ENCODE measurements at regions not wholly inside any gene's neighbourhood (a gene's known extent, or its start where the extent isn't known, plus 50 kb on each side); places are given as distances from the start of the nearest gene placed in this dataset.

- Mint-ChIP-seq H3K36me3 (no peaks in the 10 kb centered on the region), H3K4me3 (no peak overlapping the region), H3K27me3 (ENCODE audit: low read depth in 3 of 3) (peaks cover 0 to 4% (median 2%) of the 10 kb centered on the region in 3 donors), H3K27ac (no peak overlapping the region), H3K9me3 (no peaks in the 10 kb centered on the region), H3K4me1 (peaks cover 0 to 5% of the 10 kb centered on the region in 2 donors)
- no peak for DNase-seq
Observed at GRCh38 chr11:112831969-112832766, 129.1 kb upstream of the NCAM1 start.

- Mint-ChIP-seq H3K4me3 (no peak overlapping the region), H3K9me3 (no peaks in the 10 kb centered on the region), H3K27me3 (ENCODE audit: low read depth in 3 of 3) (peaks cover 0 to 2% (median 2%) of the 10 kb centered on the region in 3 donors), H3K36me3 (no peaks in the 10 kb centered on the region), H3K27ac (no peak overlapping the region), H3K4me1 (peaks cover 7 to 20% of the 10 kb centered on the region in 2 donors)
- DNase-seq = no peak
Observed at GRCh38 chr11:112834277-112834755, 126.9 kb upstream of the NCAM1 start.

GRCh38 chr11:112835591-112836255 is 125.5 kb upstream of the NCAM1 start:
- Mint-ChIP-seq H3K9me3 (no peaks in the 10 kb centered on the region), H3K27ac (no peak overlapping the region), H3K4me1 (peaks cover 8 to 28% of the 10 kb centered on the region in 2 donors), H3K36me3 (no peaks in the 10 kb centered on the region), H3K4me3 (no peak overlapping the region), H3K27me3 (ENCODE audit: low read depth in 3 of 3) (peaks cover 0 to 6% (median 3%) of the 10 kb centered on the region in 3 donors)
- no peak for DNase-seq

GRCh38 chr11:112836256-112836602 is 125.0 kb upstream of the NCAM1 start:
- H3K4me1 Mint-ChIP-seq = peaks cover 12 to 33% of the 10 kb centered on the region in 2 donors
- H3K27me3 Mint-ChIP-seq (ENCODE audit: low read depth in 3 of 3) = peaks cover 0 to 6% (median 5%) of the 10 kb centered on the region in 3 donors
- no peaks in the 10 kb centered on the region for H3K9me3 Mint-ChIP-seq
- H3K4me3 Mint-ChIP-seq = no peak overlapping the region
- no peaks in the 10 kb centered on the region for H3K36me3 Mint-ChIP-seq
- no peak for DNase-seq
- H3K27ac Mint-ChIP-seq = no peak overlapping the region

GRCh38 chr11:112837162-112837826 is 123.9 kb upstream of the NCAM1 start:
- DNase-seq = peak; percentile 45 to 55 (median 51)
- peaks cover 2 to 7% (median 6%) of the 10 kb centered on the region in 3 donors for H3K27me3 Mint-ChIP-seq (ENCODE audit: low read depth in 3 of 3)
- no peak overlapping the region for H3K4me3 Mint-ChIP-seq
- peaks cover 21 to 43% of the 10 kb centered on the region in 2 donors for H3K4me1 Mint-ChIP-seq
- H3K27ac Mint-ChIP-seq = peak overlapping the region in 3 of 6 donors; percentile 11 to 73 (median 59)
- H3K36me3 Mint-ChIP-seq = no peaks in the 10 kb centered on the region
- H3K9me3 Mint-ChIP-seq = no peaks in the 10 kb centered on the region

GRCh38 chr11:112839051-112839450 is 122.2 kb upstream of the NCAM1 start:
- H3K36me3 Mint-ChIP-seq = no peaks in the 10 kb centered on the region
- no peaks in the 10 kb centered on the region for H3K9me3 Mint-ChIP-seq
- no peak for DNase-seq
- peaks cover 2 to 7% (median 6%) of the 10 kb centered on the region in 3 donors for H3K27me3 Mint-ChIP-seq (ENCODE audit: low read depth in 3 of 3)
- peaks cover 22 to 46% of the 10 kb centered on the region in 2 donors for H3K4me1 Mint-ChIP-seq
- no peak overlapping the region for H3K4me3 Mint-ChIP-seq
- peak overlapping the region in 1 of 6 donors; percentile 15 for H3K27ac Mint-ChIP-seq

GRCh38 chr11:112841729-112842128 is 119.5 kb upstream of the NCAM1 start:
- peaks cover 22 to 46% of the 10 kb centered on the region in 2 donors for H3K4me1 Mint-ChIP-seq
- no peaks in the 10 kb centered on the region for H3K9me3 Mint-ChIP-seq
- H3K36me3 Mint-ChIP-seq = no peaks in the 10 kb centered on the region
- peaks cover 4 to 7% (median 5%) of the 10 kb centered on the region in 3 donors for H3K27me3 Mint-ChIP-seq (ENCODE audit: low read depth in 3 of 3)
- DNase-seq = peak; percentile 5 to 17 (median 15)
- H3K27ac Mint-ChIP-seq = peak overlapping the region in 5 of 6 donors; percentile 13 to 76 (median 53)
- H3K4me3 Mint-ChIP-seq = peak overlapping the region in 4 of 5 donors; percentile 4 to 42 (median 18)

- no peak for DNase-seq
- Mint-ChIP-seq H3K9me3 (no peaks in the 10 kb centered on the region), H3K4me3 (peak overlapping the region in 2 of 5 donors; percentile 4 to 42), H3K27me3 (ENCODE audit: low read depth in 3 of 3) (peaks cover 4 to 7% (median 5%) of the 10 kb centered on the region in 3 donors), H3K36me3 (no peaks in the 10 kb centered on the region), H3K27ac (peak overlapping the region in 2 of 6 donors; percentile 53 to 76), H3K4me1 (peaks cover 22 to 42% of the 10 kb centered on the region in 2 donors)
Observed at GRCh38 chr11:112842151-112842550, 119.1 kb upstream of the NCAM1 start.

- DNase-seq = no peak
- H3K27ac Mint-ChIP-seq = no peak overlapping the region
- peaks cover 0 to 2% (median 0%) of the 10 kb centered on the region in 6 donors for H3K9me3 Mint-ChIP-seq
- H3K4me3 Mint-ChIP-seq = no peak overlapping the region
- H3K36me3 Mint-ChIP-seq = no peaks in the 10 kb centered on the region
- H3K27me3 Mint-ChIP-seq (ENCODE audit: low read depth in 3 of 3) = peaks cover 3 to 7% (median 5%) of the 10 kb centered on the region in 3 donors
- peaks cover 15 to 26% of the 10 kb centered on the region in 2 donors for H3K4me1 Mint-ChIP-seq
Observed at GRCh38 chr11:112844517-112844916, 116.7 kb upstream of the NCAM1 start.

GRCh38 chr11:112847568-112847967 is 113.7 kb upstream of the NCAM1 start:
- H3K27me3 Mint-ChIP-seq (ENCODE audit: low read depth in 3 of 3) = peaks cover 1 to 10% (median 9%) of the 10 kb centered on the region in 3 donors

GRCh38 chr11:112852143-112852866 is 108.9 kb upstream of the NCAM1 start:
- Mint-ChIP-seq H3K4me3 (no peak overlapping the region), H3K9me3 (peaks cover 0 to 2% (median 0%) of the 10 kb centered on the region in 6 donors), H3K36me3 (peaks cover 0 to 3% (median 0%) of the 10 kb centered on the region in 3 donors), H3K4me1 (peaks cover under 1 to 15% of the 10 kb centered on the region in 2 donors), H3K27me3 (ENCODE audit: low read depth in 3 of 3) (peaks cover 1 to 13% (median 10%) of the 10 kb centered on the region in 3 donors), H3K27ac (no peak overlapping the region)
- no peak for DNase-seq

More at GRCh38 chr11:112847568-112847967, 113.7 kb upstream of the NCAM1 start:
- Mint-ChIP-seq H3K36me3 (no peaks in the 10 kb centered on the region), H3K27ac (no peak overlapping the region), H3K4me3 (no peak overlapping the region), H3K4me1 (peaks cover 0 to under 1% of the 10 kb centered on the region in 2 donors), H3K9me3 (peaks cover 0 to 2% (median 0%) of the 10 kb centered on the region in 6 donors)
- no peak for DNase-seq

- Mint-ChIP-seq H3K4me3 (no peak overlapping the region), H3K4me1 (peaks cover 2 to 19% of the 10 kb centered on the region in 2 donors), H3K27me3 (ENCODE audit: low read depth in 3 of 3) (peaks cover 1 to 14% (median 10%) of the 10 kb centered on the region in 3 donors), H3K36me3 (peaks cover 0 to 10% (median 6%) of the 10 kb centered on the region in 3 donors), H3K27ac (no peak overlapping the region), H3K9me3 (peaks cover 3 to 11% (median 6%) of the 10 kb centered on the region in 6 donors)
- DNase-seq = no peak
Observed at GRCh38 chr11:112856133-112856532, 105.1 kb upstream of the NCAM1 start.

- Mint-ChIP-seq H3K9me3 (peaks cover 3 to 16% (median 9%) of the 10 kb centered on the region in 6 donors), H3K4me3 (no peak overlapping the region), H3K27me3 (ENCODE audit: low read depth in 3 of 3) (peaks cover 1 to 12% (median 10%) of the 10 kb centered on the region in 3 donors), H3K27ac (peak overlapping the region in 1 of 6 donors; percentile 12), H3K4me1 (peaks cover 2 to 19% of the 10 kb centered on the region in 2 donors), H3K36me3 (peaks cover under 1 to 10% (median 6%) of the 10 kb centered on the region in 3 donors)
- no peak for DNase-seq
Observed at GRCh38 chr11:112856591-112856990, 104.6 kb upstream of the NCAM1 start.
